ENCODE measurements at regions not wholly inside any gene's neighbourhood (a gene's known extent, or its start where the extent isn't known, plus 50 kb on each side); places are given as distances from the start of the nearest gene placed in this dataset.
"Not testable (repeated sequence)": the region's sequence is repeated elsewhere in the genome, so short reads cannot be mapped to it uniquely, and the experiment has no call there.

DNA sequence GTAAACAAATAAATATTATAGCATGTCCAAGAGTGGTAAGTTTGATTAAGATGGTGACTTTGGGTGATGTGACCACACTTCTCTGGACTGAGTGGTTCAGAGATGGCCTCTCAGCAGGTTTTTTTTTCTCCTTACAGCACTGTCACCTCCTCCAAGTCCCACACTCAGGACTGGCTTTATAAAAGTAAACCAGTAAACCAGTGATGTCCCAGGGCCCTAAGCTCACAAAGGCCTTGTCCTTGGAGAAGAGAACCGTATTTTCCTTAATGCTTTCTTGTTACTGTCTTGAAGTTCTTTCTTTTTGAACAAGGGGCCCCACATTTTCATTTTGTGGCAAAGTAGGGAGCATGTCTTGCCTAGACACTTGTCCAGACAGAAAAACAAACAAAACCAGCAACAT lies 274.0 kb downstream of the MYCN start:
- no peak for ATAC-seq

DNA sequence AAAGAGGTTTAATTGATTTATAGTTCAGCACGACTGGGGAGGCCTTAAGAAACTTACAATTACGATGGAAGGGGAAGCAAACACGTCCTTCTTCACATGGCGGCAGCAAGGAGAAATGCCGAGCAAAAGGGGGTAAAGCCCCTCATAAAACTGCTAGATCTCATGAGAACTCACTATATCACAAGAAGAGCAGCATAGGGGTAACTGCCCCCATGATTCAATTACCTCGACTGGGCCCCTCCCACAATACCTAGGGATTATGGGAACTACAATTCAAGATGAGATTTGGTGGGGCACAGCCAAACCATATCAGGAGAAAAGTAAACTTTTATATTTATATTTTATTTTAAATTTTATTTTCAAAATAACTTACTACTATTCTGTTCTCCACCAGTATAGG lies 272.0 kb downstream of the MYCN start:
- ATAC-seq: no peak

DNA sequence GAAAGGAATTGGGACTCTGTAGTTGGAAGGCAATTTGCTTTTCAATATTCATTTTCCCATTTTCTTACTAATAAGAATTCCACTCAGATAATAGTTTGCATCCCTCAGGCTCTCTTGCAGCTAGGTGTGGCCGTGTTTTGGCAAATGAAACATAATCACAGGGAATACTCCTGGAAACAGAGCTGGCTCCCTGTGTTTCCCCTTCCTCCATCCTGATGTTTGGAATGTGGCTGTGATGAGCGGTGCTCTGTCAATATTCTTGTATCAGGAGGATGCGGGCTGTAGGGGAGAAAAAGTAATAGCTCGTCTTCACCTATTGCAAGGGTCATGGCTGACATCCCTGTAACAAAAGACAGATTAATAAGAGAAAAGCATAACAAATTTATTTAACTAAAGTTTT lies 271.0 kb downstream of the MYCN start:
- ATAC-seq: no peak

DNA sequence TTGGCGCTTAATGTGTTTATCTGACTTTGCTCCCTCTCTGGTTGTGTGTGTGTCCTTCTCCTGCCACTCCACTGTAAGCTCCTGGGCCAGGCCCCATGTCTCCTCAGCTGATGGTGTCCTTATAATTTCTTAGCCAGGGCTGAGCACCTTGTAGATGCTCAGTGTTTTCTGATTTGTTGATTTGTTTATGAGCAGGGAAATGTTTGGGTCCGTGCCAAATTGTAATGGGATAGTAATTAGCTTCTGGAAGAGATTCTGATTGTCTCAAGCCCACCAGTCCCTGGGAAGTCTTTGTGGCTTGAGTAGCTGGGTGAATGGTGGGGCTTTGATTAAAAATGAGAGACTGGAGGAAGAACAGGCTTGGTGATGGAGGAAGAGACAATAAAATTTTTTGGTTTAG lies 270.5 kb downstream of the MYCN start:
- ATAC-seq: no peak

DNA sequence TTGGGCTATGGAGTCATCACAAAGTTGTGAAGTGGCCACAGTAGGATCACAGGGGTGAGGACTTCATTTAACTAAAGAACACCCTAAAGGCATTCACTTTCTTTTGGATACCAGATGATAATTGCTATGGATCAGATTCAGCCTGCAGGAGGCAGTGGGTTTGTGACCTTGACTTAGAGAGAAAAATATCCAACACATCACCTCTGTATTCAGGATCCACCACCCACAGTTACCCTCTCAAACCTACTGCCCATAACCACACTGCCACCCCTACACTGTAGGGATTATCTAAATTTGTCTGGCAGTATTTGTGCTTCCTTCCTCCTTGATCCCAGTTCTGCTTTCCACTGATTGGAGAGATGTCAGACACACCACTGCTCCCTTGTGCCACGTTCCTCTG lies 269.4 kb downstream of the MYCN start:
- no peak for ATAC-seq

DNA sequence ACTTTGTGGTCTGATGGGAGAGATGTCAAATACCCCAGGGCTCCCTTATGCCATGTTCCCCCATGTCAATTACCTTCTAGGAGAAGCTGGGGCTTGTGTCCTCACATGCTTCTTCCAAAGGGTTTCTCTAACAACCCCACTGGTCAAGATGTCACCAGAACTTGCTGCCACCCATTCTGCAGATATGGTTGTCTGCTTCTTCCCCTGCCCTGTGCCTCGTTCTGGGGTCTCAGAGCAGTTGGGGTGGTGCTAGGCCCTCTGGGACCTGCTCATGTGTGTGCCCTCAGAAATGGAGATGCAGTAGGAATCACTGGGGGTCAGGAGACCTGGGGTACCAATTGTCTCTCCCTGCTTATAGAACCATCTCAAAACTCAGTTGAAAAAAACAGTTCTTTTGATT lies 268.6 kb downstream of the MYCN start:
- no peak for ATAC-seq

DNA sequence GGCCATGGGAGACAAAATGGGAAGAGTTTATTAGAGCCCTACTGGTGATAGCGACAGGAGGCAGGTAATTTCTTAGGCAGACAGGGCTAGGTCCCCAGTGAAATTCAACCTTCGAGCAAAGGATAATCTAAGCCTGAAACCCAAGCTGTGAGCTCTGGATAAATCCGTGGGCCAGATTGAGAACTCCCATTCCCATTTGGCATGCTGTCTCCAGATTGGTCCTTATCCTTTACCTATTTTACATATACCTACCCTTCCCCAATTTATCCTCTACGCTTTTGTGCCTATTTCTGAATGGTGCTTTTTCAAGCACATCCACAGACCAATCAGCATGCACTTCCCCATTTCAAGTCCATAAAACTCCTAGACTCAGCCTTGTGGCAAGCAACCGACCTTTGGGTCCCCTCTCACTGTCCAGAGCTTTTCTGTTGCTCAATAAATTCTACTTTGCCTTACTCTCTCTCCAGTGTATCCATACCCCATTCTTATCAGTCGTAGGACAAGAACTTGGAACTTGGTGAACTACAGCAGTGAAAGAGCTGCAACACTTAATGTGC lies 268.0 kb downstream of the MYCN start:
- ATAC-seq: no peak

DNA sequence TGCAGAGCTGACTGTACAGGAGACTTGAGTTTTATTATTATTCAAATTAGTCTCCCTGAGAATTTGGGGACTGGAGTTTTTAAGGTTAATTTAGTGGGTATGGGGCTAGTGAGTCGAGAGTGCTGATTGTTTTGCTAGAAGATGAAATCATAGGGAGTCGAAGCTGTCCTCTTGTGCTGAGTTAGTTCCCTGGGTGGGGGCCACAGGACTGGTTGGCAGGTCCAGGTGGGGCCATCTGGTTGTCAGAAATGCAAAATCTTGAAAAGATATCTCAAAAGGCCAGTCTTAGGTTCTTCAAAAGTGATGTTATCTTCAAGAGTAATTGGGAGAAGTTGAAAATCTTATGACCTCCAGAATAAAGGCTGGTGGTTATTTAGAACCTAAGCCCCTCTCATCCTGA lies 267.3 kb downstream of the MYCN start:
- ATAC-seq: no peak

DNA sequence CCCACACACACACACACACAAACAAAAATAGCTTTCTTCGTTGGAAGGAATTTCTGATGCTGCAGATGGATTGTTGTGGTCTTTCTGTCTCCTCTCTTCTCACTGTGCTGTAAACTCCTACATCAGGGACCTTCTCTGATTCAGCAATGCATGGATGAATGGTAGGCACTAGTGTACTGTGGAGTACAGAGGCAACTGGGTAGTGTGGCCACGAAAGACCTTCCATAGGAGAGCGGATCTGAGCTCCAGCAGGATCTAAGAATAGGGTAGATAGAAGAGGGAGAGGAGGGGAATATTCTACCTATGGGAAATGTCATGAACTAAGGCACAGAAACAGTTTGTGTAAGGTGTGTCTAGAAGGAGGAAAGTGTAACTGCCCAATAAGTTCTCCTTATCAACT lies 266.8 kb downstream of the MYCN start:
- no peak for ATAC-seq

DNA sequence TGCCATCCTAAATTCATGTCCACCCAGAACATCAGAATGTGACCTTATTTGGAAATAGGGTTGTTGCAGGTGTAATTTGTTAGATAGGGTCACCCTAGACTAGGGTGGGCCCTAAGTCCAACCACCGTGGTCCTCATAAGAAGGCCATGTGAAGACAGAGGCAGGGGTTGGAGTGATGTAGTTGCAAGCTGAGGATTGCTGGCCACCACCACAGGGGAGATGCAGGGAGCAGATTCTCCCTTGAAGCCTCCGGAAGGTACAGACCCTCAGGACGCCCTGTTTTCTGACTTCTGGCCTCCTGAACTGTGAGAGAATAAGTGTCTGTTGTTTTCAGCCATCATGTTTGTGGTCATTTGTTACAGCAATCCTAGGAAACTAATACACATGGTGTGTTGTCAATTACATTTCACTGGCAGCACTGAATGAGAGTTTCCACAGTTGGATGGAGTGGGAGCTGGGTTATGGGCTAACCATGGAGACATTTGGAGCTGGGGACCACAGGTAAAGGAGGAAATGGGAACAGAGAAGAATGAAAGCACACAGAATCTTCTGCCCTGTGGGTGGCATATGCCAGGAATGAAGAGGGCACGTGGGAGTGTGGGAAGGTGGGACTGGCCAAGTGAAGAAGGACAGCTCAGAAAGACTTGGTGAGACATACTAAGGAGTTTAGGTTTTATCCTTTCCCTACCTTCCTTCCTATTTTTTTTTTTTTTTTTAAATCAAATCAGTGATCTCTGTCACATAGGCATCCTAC lies 266.0 kb downstream of the MYCN start:
- no peak for ATAC-seq

DNA sequence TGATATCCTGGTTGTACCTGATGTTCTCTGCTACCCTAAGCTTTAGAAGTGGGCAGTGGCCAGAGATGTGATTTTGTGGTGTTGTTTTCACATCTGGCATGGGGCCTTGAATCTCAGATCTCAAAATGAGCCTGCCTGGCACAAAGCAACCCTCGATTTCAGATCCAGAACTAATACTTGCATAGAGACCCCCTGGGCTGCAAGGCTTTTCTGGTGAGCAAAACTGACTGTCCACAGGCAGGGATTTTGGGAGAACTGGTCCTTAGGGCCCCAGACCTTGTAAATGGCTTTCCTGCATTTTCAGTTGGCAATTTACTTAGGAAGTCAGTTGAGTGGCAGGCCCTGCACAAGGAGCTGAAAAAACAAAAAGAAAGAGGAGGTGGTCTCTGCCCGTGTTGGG lies 265.3 kb downstream of the MYCN start:
- no peak for ATAC-seq

DNA sequence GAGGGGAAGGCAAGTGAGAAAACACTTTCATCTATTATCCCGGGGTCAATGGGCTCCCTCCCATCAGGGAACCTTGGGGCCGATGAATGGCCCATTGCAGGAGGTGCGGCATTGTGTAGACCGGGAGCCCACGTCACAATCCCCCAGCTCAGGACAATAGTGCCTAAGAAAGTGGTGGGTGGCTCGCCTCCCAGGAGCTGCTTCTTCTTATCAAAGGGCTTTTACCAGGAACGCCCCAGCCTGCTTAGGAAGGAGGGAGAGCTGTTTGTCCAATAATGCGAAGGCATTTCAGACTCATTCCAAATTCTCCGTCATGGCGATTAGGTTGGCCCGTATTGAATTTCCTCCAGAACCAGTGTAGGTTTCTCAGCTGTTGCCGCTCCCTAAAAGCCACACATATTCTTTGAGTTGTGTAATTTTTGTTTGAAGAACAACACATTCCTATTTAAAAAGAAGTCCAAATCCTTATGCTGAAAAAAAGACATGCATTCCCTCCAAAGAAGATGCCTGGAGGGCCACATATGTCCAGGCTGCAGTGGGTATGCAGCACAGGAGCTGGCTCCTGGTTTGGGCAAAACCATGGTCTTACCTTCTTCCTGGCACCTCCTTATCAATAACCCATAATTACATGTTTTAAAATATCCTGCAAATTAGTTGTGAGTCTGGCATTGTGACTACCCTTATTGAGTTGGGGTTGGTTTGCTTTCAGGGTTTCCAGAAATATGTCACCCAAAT lies 264.7 kb downstream of the MYCN start:
- no peak for ATAC-seq

DNA sequence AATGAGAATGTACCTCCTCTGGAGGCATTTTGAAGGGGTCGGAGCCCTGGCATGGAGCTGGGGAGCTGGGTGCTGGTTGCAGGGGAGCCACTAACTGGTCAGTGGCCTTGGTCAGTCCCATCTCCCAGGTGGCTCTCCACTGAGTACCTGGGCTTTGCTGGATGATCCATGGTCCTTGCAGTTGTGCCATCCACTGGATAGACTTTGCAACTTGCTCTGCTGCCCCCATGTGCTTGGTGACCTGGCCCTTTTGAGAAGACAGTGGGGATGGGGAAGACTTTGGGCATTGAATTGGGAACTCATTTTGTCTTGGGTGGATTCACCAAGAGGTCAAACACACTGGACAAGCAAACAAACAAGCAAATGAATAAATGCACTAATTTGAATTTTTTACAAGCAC lies 263.9 kb downstream of the MYCN start:
- no peak for ATAC-seq

DNA sequence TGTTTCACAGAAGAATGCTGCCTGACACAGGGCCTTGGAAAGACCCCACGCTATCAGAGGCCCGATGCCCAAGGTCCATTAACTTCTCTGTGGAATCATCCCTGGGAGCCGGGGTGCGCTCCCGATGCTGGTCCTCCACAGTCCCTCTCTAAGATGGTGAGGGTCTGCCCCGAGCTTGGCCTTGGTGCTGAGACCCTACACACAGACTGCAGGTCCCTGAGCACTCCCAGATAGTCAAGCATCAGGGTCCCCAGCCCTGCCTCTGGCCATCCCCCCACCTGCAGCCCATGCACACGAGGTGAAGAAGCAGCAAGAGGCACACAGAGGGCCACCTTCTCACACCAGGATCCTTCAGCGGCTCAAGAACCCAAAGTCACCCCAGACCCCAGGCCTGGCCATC lies 263.3 kb downstream of the MYCN start:
- ATAC-seq: no peak

DNA sequence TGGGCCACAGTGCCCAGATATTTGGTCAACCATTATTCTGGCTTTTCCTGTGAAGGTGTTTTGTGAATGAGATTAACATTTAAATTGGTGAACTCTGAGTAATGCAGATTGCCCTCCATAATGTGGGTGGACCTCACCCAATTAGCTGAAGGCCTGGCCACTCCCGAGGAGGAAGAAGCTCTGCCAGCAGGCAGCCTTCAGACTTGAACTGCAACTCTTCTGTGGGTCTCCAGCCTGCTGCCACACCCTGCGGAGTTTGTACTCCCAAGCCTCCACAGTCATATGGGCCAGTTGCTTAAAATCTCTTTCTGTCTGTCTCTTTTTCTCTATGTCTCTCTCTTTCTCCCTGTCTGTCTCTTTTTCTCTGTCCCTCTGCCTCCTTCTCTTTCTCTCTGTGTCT lies 262.7 kb downstream of the MYCN start:
- ATAC-seq: peak; percentile 72

DNA sequence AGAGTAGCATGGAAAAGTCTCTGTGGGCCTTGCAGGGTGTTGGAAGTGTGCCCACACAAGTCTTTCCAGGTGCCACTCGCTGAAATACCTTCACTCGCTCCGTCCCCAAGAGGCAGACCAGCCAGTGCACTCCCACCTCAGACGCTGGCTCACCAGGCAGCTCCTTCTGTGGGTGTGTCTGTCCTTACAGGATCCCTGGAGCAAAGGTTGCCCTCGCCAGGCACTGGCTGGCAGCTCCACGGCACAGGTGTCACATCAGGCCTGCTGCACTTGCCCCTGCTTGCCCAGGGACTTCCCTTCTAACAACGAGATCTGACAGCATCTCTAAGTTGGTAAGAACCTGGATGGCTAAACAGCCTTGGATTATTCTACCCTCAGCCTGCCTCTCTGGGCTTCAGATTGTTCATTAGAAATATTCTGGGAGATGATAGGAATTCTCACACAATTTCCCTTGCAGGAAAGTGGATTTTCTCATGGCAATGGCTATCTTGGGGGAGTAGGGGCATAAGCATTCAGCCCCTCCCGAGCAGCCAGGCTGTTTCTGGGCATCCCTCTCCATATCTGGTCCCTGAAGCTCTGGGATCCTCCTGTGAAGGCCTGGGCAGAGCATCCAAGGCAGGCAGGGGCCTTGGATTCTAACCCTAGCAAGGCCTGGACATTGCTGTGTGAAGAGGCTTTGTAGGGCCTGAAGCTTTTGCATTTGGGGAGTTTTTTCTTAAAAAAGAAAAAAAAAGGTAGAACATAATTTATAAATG lies 262.1 kb downstream of the MYCN start:
- peak; percentile 89 for ATAC-seq

DNA sequence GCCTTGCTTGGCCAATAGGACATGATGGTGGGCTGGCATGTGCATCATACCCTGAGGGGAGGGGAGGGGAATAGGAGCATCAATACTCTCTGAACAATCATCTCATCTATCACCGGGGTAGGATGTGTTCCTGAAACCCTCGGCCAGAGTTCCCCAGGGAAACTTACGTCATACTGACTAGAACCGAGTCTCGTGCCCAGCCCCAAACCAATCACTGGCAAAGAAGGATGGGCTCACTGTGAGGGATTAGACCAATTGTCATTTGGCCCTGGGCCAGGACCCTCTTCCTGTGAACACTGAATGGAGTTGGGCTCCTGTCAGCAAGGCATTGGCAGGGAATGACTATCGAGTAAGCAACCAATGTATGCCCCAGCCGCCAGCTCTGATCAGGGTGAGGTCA lies 261.5 kb downstream of the MYCN start:
- ATAC-seq: no peak

DNA sequence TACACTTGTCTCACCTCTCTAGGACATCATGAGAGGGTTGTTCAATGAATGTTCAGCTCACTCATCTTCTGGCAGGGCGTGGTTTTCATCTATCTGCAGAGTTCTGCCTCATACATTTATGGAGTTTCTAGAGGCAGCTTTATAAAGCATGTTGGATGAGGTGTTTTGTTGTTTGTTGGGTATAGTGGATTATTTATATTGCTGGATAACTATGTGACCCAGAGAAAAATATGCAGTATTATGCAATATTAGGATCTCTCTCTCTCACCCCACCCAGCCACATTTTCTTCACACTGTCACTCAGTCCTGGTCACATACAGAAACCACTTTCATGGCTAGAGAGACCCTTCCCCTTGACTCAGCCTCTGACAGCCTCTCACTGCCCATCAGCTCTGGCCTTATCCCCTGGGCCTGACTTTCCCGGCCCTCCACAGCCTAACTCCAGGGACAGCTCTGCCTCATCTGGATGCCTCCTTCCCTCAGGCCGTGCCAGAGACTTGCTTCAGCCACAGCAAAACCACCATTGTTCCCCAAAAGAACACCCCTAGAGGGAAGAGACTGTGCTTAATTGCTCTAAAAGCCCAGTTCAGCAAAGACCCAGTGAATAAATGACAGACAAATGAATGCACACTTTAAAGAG lies 260.3 kb downstream of the MYCN start:
- no peak for ATAC-seq

DNA sequence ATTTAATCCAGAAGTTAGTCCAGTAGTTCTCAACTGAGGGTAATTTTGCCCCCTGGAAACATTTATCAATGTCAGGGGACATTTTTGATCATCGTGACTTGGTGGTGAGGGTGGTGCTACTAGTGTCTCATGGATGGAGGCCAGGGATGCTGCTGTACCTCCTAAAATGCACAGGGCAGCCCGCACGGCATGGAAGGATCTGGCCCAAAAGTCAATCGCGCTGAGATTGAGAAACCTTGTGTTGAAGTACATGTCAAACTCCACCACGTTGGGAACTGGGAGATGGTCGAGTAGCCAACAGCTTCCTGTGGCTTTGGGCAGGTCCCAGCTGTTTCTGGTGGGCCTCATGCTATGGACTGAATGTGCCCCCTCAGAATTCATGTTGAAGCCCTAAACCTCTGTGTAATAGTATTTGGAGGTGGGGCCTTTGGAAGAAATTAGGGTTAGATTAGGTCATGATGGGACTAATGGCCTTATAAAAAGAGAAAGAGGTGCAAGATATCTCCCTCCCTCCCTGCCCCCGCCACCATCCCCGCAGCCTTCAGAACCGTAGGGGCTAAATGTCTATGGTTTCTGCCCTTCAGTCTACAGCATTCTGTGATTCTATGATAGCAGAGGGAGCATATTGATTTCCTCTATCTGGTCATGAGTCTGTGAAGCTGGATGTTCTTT lies 259.7 kb downstream of the MYCN start:
- no peak for ATAC-seq

DNA sequence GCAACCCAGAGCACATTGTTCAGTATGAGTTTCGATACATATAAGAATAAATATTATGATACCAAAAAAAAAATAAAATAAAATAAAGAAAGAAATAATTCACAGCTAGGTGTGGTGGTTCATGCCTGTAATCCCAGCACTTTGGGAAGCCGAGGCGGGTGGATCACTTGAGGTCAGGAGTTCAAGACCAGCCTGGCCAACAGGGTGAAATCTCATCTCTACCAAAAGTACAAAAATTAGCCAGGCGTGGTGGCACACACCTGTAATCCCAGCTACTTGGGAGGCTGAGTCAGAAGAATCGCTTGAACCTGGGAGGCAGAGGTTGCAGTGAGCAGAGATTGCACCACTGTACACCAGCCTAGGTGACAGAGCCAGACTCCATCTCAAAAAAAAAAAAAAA lies 258.9 kb downstream of the MYCN start:
- not testable (repeated sequence) for ATAC-seq

DNA sequence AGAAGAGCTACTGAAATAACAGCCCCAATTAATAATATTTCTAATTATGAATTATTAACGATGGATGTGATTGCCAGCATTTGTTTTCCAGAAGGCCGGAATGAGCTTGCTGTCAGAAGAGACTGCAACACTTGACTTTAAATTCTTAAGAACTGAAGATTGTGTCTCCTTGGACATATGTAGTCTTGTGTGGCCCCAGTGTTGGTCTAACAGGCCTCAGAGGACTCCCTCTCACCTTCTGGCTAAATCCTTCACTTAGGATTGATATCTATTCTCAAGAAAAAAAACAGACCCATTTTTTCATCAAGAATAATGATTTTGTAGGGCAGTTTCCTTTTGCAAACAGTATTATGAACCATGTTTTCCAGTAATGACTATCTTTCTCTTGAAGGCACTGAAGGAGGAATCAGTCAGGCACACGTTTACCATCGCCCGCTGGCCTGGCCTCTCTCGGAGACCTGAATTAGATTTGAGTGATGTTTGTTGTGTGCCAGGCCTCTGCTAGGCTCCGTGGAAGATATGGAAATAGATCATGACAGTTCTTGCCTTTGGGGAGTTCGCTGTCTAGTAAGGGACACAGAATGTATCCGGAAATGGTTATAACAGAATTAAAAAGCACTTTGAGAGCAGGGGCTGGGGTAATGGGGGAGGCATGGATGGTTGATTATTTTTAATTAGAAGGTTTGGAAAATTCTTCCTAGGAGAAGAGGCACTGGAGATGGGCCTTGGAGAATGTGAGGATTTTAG lies 258.0 kb downstream of the MYCN start:
- no peak for ATAC-seq
